ENCODE measurements at regions not wholly inside any gene's neighbourhood (a gene's known extent, or its start where the extent isn't known, plus 50 kb on each side); places are given as distances from the start of the nearest gene placed in this dataset.

GRCh38 chr12:74891083-74891668, 318.5 kb downstream of the KCNC2 start:
- no peak for TF ChIP-seq POLR2A (IDR thresholded peaks at IDR 0.05; ENCODE audit: low read depth, low read length)
- no peak for TF ChIP-seq TAF1 (IDR thresholded peaks at IDR 0.05; ENCODE audit: low read depth, low read length)
- TF ChIP-seq POLR2AphosphoS5 (IDR thresholded peaks at IDR 0.05; ENCODE audit: low read depth, low read length) = no peak
- no peak for TF ChIP-seq SPI1 (IDR thresholded peaks at IDR 0.05; ENCODE audit: low read depth, low read length)
- no peak for TF ChIP-seq PAX5 (IDR thresholded peaks at IDR 0.05; ENCODE audit: insufficient read depth, low read length, severe bottlenecking)
